ENCODE measurements at regions not wholly inside any gene's neighbourhood (a gene's known extent, or its start where the extent isn't known, plus 50 kb on each side); places are given as distances from the start of the nearest gene placed in this dataset.
"Not testable (repeated sequence)": the region's sequence is repeated elsewhere in the genome, so short reads cannot be mapped to it uniquely, and the experiment has no call there.

DNA sequence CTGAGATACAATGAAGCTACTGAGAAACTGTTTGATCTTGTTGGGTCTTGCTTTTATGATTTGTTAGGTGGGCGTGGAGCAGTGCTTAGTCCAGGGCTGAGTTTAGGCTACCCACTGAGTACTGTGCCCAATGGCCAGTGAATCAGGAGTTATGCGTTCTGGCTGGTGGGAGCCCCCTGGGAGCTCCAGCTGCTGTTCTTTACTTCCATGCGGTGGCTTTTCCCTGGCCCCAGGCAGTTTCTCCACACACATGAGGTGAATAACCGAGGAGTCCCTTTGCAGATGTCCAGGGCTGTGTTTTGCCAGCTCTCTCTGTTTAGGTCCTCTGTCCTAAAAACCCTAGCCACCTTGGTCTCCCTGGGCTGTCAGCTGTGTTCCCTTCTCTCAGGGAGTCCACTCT is 106.5 kb downstream of the KLF13 start:
- Histone ChIP-seq H3K9me3 (ENCODE audit: control insufficient read depth in 2 of 2, low read length in 2 of 2) (no peaks in the 10 kb centered on the region), H3K27me3 (ENCODE audit: control insufficient read depth in 1 of 2, insufficient read depth in 2 of 2, low read length in 2 of 2) (no peaks in the 10 kb centered on the region), H3K27ac (ENCODE audit: low read length) (no peak overlapping the region), H3K4me3 (ENCODE audit: low read length in 2 of 2) (no peak overlapping the region), H3K9ac (ENCODE audit: low read length in 2 of 2) (no peak overlapping the region), H3K4me1 (ENCODE audit: control insufficient read depth, insufficient read depth, low read length) (peaks cover 13% of the 10 kb centered on the region), H3K36me3 (ENCODE audit: control insufficient read depth in 2 of 2, insufficient read depth in 2 of 2, low read length in 2 of 2) (no peaks in the 10 kb centered on the region)

DNA sequence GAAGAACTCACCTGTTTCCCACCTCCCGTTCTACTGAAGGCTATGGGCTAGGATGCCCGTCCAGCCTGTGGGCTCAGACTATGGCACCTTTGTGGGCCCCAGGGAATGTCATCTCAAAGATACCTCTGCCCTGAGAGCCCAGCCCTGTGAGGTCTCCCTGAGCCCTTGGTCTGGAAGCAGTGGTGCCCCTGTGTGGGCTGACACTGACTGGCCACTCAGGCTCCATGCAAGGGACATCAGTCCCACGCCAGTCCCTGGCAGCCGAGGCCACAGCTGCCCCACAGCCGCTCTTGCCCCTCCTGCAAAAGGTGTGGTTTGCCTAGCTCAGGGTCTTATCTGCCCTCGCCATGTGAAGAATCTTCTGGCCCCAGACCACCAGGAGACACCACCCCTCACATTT is 106.9 kb downstream of the KLF13 start:
- no peaks in the 10 kb centered on the region for H3K36me3 ChIP-seq (ENCODE audit: control insufficient read depth in 2 of 2, insufficient read depth in 2 of 2, low read length in 2 of 2)
- H3K27me3 ChIP-seq (ENCODE audit: control insufficient read depth in 1 of 2, insufficient read depth in 2 of 2, low read length in 2 of 2) = no peaks in the 10 kb centered on the region
- H3K9me3 ChIP-seq (ENCODE audit: control insufficient read depth in 2 of 2, low read length in 2 of 2) = no peaks in the 10 kb centered on the region
- H3K4me1 ChIP-seq (ENCODE audit: control insufficient read depth, insufficient read depth, low read length) = peaks cover 13% of the 10 kb centered on the region
- no peak overlapping the region for H3K9ac ChIP-seq (ENCODE audit: low read length in 2 of 2)
- H3K4me3 ChIP-seq (ENCODE audit: low read length in 2 of 2) = no peak overlapping the region
- no peak overlapping the region for H3K27ac ChIP-seq (ENCODE audit: low read length)

DNA sequence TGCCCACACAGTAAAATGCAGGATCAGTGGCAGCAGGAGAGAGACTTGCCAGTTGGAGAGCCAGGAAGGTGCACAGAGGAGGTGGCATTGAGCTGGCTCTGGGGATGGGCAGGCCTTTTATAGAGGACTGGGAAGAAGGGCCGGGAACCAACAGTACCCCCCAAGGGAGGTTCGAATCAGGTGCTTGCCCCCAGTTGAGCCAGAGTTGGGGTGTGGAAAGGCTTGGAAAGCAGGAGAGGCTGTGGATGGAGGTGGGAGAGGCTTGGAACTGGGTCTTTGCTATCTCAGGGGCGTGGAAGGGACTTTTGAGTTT is 107.6 kb downstream of the KLF13 start:
- Histone ChIP-seq H3K4me3 (ENCODE audit: low read length in 2 of 2) (no peak overlapping the region), H3K4me1 (ENCODE audit: control insufficient read depth, insufficient read depth, low read length) (peaks cover 13% of the 10 kb centered on the region), H3K9me3 (ENCODE audit: control insufficient read depth in 2 of 2, low read length in 2 of 2) (no peaks in the 10 kb centered on the region), H3K36me3 (ENCODE audit: control insufficient read depth in 2 of 2, insufficient read depth in 2 of 2, low read length in 2 of 2) (no peaks in the 10 kb centered on the region), H3K27ac (ENCODE audit: low read length) (no peak overlapping the region), H3K9ac (ENCODE audit: low read length in 2 of 2) (no peak overlapping the region), H3K27me3 (ENCODE audit: control insufficient read depth in 1 of 2, insufficient read depth in 2 of 2, low read length in 2 of 2) (no peaks in the 10 kb centered on the region)

DNA sequence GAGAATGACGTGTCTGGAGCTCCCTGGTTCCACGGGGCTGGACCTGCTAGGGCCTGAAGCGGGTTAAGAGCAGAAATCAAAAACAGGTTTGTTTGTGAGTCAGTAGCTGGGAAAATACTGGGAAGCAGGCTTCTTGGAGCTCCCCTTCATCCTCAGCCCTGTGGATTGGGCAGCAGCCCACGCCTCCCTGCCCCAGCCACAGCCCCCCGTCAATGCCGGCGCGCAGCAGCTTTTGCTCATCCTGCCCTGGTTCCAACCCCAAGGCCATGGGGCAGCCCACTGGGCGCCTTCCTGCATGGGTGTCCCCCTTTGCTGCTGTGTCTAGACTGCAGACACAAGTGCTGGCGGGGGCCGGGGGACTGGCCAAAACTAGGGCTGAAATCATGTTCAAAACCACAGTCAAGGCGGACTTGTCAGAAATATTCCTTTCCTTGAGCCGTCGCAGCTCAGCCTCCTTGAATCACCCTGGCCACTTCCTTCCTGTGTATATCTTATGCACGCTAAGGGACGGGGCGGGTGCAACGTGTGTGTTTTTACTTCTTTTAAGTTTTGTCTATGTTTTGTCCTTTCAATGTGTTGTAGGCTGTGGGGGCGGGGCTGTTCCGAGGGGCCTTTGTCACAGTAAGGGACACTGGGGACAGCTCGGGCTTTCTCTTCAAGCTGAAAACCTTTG is 108.1 kb downstream of the KLF13 start:
- Histone ChIP-seq H3K27me3 (ENCODE audit: control insufficient read depth in 1 of 2, insufficient read depth in 2 of 2, low read length in 2 of 2) (no peaks in the 10 kb centered on the region), H3K4me1 (ENCODE audit: control insufficient read depth, insufficient read depth, low read length) (peaks cover 13% of the 10 kb centered on the region), H3K4me3 (ENCODE audit: low read length in 2 of 2) (peak overlapping the region in 1 of 2 donors; percentile 29), H3K9ac (ENCODE audit: low read length in 2 of 2) (no peak overlapping the region), H3K27ac (ENCODE audit: low read length) (no peak overlapping the region), H3K9me3 (ENCODE audit: control insufficient read depth in 2 of 2, low read length in 2 of 2) (no peaks in the 10 kb centered on the region), H3K36me3 (ENCODE audit: control insufficient read depth in 2 of 2, insufficient read depth in 2 of 2, low read length in 2 of 2) (no peaks in the 10 kb centered on the region)

DNA sequence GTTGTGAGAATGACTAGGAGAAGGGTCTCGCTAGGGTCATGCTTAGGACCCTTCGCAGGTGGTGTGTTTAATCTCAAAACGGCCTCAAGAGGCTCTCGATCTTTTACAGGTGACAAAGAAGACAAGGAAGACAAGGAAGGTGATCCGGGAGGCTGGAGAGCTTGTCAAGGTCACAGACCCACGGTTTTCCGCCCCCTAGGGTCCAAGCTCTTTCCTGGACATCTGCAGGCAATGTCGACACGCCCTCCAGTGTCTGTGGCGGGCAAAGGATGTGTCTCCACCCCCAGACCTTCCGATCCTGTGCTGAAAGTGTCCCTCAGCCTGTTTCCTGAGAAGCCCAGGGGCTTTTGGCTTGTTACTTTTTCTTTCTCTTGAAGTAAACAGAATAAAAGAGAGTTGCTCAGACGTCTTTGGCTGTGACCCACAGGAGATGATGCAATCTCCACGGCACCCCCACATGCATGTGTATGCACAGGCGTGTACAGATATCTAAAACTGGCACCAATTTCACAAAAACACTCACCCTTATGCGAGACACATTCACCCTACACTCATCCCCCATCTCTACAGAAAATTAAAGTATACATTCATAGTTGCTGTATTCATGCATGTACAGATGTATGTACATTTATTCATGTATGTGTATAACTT is 108.8 kb downstream of the KLF13 start:
- Histone ChIP-seq H3K4me1 (ENCODE audit: control insufficient read depth, insufficient read depth, low read length) (peaks cover 15% of the 10 kb centered on the region), H3K9me3 (ENCODE audit: control insufficient read depth in 2 of 2, low read length in 2 of 2) (no peaks in the 10 kb centered on the region), H3K4me3 (ENCODE audit: low read length in 2 of 2) (peak overlapping the region in 1 of 2 donors; percentile 29), H3K27me3 (ENCODE audit: control insufficient read depth in 1 of 2, insufficient read depth in 2 of 2, low read length in 2 of 2) (no peaks in the 10 kb centered on the region), H3K27ac (ENCODE audit: low read length) (no peak overlapping the region), H3K9ac (ENCODE audit: low read length in 2 of 2) (no peak overlapping the region), H3K36me3 (ENCODE audit: control insufficient read depth in 2 of 2, insufficient read depth in 2 of 2, low read length in 2 of 2) (no peaks in the 10 kb centered on the region)

DNA sequence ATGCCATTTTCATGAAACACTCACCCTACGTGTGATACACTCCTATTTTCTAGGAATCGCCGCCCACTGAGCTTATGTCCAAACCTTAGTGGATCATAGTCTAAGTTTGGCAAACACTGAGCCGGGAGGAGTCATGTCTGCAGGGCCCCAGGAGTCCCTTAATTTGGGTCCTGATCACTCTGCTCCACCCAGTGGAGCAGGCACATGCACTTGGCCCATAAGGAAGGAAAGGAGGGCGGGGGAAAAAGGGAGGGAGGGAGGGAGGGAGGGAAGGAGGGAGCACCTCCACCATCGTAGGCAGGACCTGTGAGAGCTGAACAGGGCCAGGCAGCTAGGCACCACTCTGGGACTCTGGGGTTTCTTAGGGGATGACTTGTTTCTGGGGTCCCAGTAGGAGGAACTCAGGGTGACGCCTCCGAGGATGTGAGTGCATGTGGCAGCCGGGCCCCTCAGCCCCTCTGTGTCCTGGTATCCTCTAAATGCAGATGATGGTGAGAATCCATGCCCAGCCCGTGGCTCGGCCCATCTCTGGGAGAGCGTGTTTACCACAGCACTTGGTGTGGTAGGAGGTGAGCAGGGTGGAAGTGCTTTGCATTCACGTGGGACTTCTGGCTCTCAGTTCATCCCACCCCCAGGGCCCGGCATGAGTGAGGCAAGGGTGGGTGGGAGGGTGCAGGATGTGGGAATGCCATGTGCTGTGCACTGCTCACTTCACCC is 109.4 kb downstream of the KLF13 start:
- Histone ChIP-seq H3K27ac (ENCODE audit: low read length) (no peak overlapping the region), H3K9me3 (ENCODE audit: control insufficient read depth in 2 of 2, low read length in 2 of 2) (no peaks in the 10 kb centered on the region), H3K36me3 (ENCODE audit: control insufficient read depth in 2 of 2, insufficient read depth in 2 of 2, low read length in 2 of 2) (no peaks in the 10 kb centered on the region), H3K4me3 (ENCODE audit: low read length in 2 of 2) (peak overlapping the region in 1 of 2 donors; percentile 29), H3K27me3 (ENCODE audit: control insufficient read depth in 1 of 2, insufficient read depth in 2 of 2, low read length in 2 of 2) (no peaks in the 10 kb centered on the region), H3K4me1 (ENCODE audit: control insufficient read depth, insufficient read depth, low read length) (peaks cover 18% of the 10 kb centered on the region), H3K9ac (ENCODE audit: low read length in 2 of 2) (no peak overlapping the region)

DNA sequence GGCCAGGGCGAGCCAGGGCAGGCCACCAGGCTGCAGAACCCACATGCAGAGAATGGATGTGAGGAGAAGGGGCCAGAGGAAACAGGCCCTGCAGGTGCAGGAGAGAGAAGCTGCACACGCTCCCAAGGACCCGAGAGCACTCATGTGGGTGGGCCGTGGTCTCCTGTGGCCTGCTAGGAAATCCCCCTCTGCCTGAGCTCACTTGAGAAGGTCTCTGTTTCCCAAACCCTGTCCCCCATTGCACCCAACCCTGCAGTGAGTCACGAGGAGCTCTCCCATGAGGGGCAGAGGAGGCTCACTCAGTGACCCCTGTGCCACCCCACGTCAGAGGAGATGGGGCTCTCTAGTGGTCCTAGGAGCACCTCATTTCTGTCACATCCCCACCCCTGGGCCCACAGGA is 111.1 kb downstream of the KLF13 start:
- H3K9ac ChIP-seq (ENCODE audit: low read length in 2 of 2) = no peak overlapping the region
- H3K4me1 ChIP-seq (ENCODE audit: control insufficient read depth, insufficient read depth, low read length) = peaks cover 18% of the 10 kb centered on the region
- H3K4me3 ChIP-seq (ENCODE audit: low read length in 2 of 2) = no peak overlapping the region
- no peaks in the 10 kb centered on the region for H3K36me3 ChIP-seq (ENCODE audit: control insufficient read depth in 2 of 2, insufficient read depth in 2 of 2, low read length in 2 of 2)
- no peaks in the 10 kb centered on the region for H3K9me3 ChIP-seq (ENCODE audit: control insufficient read depth in 2 of 2, low read length in 2 of 2)
- no peaks in the 10 kb centered on the region for H3K27me3 ChIP-seq (ENCODE audit: control insufficient read depth in 1 of 2, insufficient read depth in 2 of 2, low read length in 2 of 2)
- no peak overlapping the region for H3K27ac ChIP-seq (ENCODE audit: low read length)

DNA sequence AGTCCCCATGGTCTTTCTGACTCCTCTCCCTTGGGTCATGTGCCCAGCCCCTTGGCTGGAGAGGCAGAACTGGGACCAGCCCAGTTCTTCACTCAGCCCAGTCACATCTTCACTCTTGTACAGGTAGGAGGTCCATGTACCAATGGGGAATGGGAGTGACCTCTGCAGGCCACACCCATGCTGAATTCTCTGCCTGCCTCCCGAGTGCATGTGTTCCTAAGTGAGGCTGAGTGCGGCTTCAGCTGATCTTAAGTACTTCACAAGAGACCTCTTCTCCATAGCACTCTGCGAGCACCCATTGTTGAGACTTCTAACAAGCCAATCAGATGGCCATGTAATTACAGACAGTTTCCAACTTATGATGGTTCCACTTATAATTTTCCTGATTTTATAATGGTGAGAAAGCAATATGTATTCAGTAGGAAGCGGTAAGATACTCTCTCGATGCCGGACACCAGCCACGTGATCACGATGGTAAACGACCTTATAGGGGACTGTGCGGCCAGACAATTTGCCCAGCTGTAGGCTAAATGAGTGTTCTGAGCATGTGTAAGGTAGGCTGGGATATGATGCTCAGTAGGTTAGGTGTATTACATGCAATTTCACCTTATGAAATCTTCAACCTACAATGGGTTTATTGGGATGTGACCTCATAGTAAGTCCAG is 112.1 kb downstream of the KLF13 start:
- Histone ChIP-seq H3K36me3 (ENCODE audit: control insufficient read depth in 2 of 2, insufficient read depth in 2 of 2, low read length in 2 of 2) (no peaks in the 10 kb centered on the region), H3K27me3 (ENCODE audit: control insufficient read depth in 1 of 2, insufficient read depth in 2 of 2, low read length in 2 of 2) (no peaks in the 10 kb centered on the region), H3K9ac (ENCODE audit: low read length in 2 of 2) (no peak overlapping the region), H3K4me3 (ENCODE audit: low read length in 2 of 2) (no peak overlapping the region), H3K9me3 (ENCODE audit: control insufficient read depth in 2 of 2, low read length in 2 of 2) (no peaks in the 10 kb centered on the region), H3K4me1 (ENCODE audit: control insufficient read depth, insufficient read depth, low read length) (peaks cover 18% of the 10 kb centered on the region), H3K27ac (ENCODE audit: low read length) (no peak overlapping the region)

DNA sequence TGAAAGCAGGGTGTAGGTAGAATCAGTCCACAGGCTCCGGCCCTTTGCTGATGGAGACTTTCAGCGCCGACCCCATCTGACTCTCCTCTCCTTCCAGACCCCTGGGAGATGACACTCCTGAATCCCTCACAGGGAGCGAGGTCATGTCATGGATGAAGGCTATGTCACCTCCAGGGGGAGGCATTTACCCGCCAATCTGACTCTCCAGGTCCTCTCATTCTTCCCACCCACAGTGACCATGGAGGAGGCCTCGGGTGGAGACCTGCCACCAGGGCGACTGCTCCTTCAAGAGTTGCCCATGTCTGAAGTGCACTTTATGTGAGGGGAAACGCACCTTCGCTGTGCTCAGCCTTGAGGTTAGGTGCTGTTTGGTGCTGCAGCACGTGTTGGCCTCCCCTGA is 112.7 kb downstream of the KLF13 start:
- Histone ChIP-seq H3K27me3 (ENCODE audit: control insufficient read depth in 1 of 2, insufficient read depth in 2 of 2, low read length in 2 of 2) (no peaks in the 10 kb centered on the region), H3K27ac (ENCODE audit: low read length) (no peak overlapping the region), H3K9me3 (ENCODE audit: control insufficient read depth in 2 of 2, low read length in 2 of 2) (no peaks in the 10 kb centered on the region), H3K4me3 (ENCODE audit: low read length in 2 of 2) (no peak overlapping the region), H3K36me3 (ENCODE audit: control insufficient read depth in 2 of 2, insufficient read depth in 2 of 2, low read length in 2 of 2) (no peaks in the 10 kb centered on the region), H3K4me1 (ENCODE audit: control insufficient read depth, insufficient read depth, low read length) (peaks cover 18% of the 10 kb centered on the region), H3K9ac (ENCODE audit: low read length in 2 of 2) (no peak overlapping the region)

DNA sequence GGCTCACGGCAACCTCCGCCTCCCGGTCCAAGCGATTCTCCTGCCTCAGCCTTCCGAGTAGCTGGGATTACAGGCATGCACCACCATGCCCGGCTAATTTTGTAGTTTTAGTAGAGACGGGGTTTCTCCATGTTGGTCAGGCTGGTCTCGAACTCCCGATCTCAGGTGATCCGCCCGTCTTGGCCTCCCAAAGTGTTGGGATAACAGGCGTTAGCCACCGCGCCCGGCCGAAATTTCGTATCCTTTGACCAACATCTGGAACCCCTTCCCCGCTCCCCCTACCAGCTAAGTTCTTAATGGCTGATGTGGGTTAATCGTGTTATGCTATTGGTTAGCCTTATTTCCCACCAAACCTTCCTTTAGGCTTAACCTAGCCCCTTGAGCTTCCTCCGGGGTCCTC is 113.6 kb downstream of the KLF13 start:
- H3K27me3 ChIP-seq (ENCODE audit: control insufficient read depth in 1 of 2, insufficient read depth in 2 of 2, low read length in 2 of 2); H3K36me3 ChIP-seq (ENCODE audit: control insufficient read depth in 2 of 2, insufficient read depth in 2 of 2, low read length in 2 of 2); H3K27ac ChIP-seq (ENCODE audit: low read length); H3K9me3 ChIP-seq (ENCODE audit: control insufficient read depth in 2 of 2, low read length in 2 of 2): not testable (repeated sequence)
- H3K9ac ChIP-seq (ENCODE audit: low read length in 2 of 2) = peak overlapping the region; percentile 20 to 51
- H3K4me3 ChIP-seq (ENCODE audit: low read length in 2 of 2) = peak overlapping the region; percentile 61 to 73
- peaks cover 11% of the 10 kb centered on the region for H3K4me1 ChIP-seq (ENCODE audit: control insufficient read depth, insufficient read depth, low read length)
